Erythroblast (primary cell): ENCODE measurements at regions not wholly inside any gene's neighbourhood (a gene's known extent, or its start where the extent isn't known, plus 50 kb on each side); places are given as distances from the start of the nearest gene placed in this dataset.

Experiments used
- GATA1 ChIP-seq: IDR thresholded peaks from 2 replicates; pipeline ENCODE4 v1.6.1; 2011; ENCODE audit warnings: low read depth, mild to moderate bottlenecking, control low read depth, low read length, moderate library complexity
- POLR2A ChIP-seq: IDR thresholded peaks from 2 replicates; pipeline ENCODE4 v1.6.1; 2011; ENCODE audit warnings: mild to moderate bottlenecking, low read length

DNA sequence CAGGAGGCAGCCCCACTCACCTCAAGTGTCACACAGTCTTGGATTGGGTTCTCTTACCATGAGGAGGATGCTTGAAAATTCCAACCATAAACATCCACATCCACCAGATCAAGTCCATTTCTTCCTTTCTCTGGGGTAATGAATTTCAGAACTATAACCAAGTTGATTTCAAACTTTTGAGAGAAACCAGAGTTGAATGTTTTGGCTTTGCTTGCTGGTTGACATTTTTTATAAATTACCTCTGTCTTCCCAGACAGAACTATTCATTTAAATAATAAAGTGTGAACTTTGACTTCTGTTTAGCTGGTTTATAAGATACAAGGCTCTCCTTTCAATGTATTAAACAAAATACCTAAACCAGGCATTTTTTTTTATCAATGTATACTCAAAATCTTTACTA lies 550.7 kb downstream of the KCTD12 start:
- no peak for TF ChIP-seq POLR2A
- TF ChIP-seq GATA1, result no peak
